ENCODE measurements at regions not wholly inside any gene's neighbourhood (a gene's known extent, or its start where the extent isn't known, plus 50 kb on each side); places are given as distances from the start of the nearest gene placed in this dataset.
"Not testable (repeated sequence)": the region's sequence is repeated elsewhere in the genome, so short reads cannot be mapped to it uniquely, and the experiment has no call there.

- DNase-seq, result no peak
Measured at GRCh38 chr4:138487670-138488069, 245.5 kb upstream of the SLC7A11 start.

- DNase-seq, result no peak
Measured at GRCh38 chr4:138487230-138487629, 245.1 kb upstream of the SLC7A11 start.

DNA sequence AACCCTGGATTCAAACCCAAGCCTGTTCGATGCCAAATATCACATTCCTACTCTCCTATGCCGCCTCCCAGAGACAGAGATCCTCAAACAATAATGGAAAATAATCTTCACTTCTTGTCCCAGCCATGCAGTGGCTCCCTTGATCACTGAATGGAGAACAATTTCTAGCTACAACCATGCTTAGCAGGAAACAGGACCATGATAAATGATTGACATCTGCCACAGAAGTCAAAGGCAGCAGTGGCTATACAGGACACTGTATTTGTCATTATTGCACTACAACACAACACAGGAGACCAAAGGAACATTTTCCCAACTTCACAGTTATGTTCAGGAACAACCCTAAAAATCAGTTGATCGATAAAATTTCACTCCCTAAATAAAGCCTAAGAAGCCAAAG, 243.3 kb upstream of the SLC7A11 start:
- DNase-seq, result no peak

- no peak for DNase-seq
Measured at GRCh38 chr4:138475116-138475515, 233.0 kb upstream of the SLC7A11 start.

DNA sequence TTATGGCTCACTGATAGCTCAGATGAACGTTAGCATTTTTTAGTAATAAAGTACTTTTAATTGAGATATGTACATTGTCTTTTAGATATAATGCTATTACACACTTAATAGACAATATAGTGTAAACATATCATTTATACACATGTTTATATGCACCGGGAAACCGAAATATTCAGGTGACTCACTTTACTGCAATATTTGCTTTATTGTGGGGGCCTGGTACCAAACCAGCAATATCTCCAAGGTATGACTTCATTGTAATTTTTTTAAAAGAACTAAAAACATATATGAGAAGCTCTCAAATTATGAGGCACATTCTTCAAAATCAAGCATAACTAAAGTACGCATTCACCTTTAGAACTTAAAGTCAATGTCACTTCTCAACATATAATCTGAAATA, 231.2 kb upstream of the SLC7A11 start:
- DNase-seq, result no peak

DNA sequence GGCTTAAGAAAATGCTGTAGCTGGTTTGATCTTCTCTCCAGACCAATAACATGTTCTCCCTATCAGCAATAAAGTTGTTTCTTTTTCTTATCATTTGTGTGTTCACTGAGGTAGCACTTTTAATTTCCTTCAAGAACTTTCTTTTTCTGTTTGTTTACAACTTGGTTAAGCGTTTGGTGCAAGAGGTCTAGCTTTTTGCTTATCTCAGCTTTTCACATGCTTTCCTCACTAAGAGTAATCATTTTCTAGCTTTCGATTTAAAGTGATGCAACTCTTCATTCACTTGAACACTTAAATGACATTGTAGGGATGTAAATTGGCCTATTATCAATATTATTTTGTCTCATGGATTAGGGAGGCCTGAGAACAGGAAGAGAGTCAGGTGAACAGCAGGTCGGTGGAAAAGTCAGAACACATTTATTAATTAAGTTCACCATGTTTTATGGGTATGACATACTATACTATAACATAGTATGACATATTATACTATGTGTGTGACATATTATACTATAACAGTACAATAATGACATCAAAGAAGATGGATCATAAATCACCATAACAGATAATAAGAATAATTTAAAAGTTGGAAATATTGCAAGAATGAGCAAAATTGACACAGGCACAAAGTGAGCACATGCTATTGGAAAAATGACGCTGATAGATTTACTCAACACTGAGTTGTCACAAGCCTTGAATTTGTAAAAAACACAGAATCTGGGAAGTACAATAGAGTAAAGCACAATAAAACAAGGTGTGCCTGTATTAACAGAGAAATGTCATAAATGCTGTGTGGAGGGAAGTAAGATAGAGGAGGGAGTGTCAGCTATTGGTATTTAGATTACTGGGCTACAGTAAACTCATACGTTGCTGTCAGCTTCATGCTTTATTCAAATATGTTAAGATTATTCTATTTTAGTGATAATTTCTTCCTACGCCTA, 218.6 kb upstream of the SLC7A11 start:
- DNase-seq, result no peak

DNA sequence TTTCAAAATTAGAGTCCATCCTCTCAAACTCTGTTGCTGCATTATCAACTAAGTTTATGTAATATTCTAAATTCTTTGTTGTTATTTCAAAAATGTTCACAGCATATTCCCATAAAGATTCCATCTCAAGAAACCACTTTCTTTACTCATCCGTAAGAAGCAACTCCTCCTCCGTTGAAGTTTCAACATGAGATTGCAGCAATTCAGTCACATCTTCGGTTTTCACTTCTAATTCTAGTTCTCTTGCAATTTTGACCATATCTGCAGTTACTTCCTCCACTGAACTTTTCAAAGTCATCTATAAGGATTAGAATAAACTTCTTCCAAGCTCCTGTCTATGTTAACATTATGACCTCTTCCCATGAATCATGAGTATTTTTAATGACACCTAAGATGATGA, 216.6 kb upstream of the SLC7A11 start:
- no peak for DNase-seq

- DNase-seq, result not testable (repeated sequence)
Measured at GRCh38 chr4:138456349-138456748, 214.2 kb upstream of the SLC7A11 start.

- DNase-seq, result no peak
Measured at GRCh38 chr4:138455097-138455496, 212.9 kb upstream of the SLC7A11 start.

DNA sequence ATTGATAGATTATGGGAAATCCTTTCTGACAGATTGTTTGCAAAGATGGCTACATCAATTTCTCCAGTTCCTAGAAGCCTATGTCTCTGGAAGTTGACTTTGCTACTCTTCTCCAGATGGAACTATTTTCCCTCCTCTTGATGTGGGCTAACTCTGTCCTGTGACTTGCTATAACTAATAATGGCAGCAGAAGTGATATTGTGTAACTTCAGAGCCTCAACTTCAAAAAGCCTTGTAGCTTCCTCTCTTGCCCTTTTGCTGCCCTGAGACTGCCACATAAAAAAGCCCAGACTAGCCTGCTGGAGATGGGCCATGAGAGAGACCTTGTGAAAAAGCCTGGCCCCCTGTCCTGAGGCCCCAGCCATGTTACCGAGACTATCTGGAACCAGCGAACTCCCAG, 210.7 kb upstream of the SLC7A11 start:
- no peak for DNase-seq

- DNase-seq, result no peak
Measured at GRCh38 chr4:138451276-138451663, 209.1 kb upstream of the SLC7A11 start.

- no peak for DNase-seq
Measured at GRCh38 chr4:138450546-138451275, 208.6 kb upstream of the SLC7A11 start.

DNA sequence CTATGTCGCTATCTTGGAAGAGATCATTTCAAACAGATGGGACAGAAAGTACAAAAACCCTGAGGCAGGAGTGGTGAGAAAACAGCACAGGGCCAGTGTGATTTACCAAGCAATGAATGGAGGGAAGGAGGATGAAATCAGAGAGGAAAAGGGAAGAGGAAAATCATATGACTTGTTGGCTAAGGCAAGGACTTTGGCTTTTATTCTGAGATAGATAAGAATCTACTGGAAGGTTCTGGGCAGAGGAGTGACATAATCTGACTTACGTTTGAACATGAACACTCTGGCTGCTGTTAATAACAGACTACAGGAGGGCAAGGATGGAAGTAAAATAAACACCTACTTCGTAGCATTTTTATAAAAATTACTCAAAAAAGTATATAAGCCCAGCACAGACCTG, 207.8 kb upstream of the SLC7A11 start:
- no peak for DNase-seq

DNA sequence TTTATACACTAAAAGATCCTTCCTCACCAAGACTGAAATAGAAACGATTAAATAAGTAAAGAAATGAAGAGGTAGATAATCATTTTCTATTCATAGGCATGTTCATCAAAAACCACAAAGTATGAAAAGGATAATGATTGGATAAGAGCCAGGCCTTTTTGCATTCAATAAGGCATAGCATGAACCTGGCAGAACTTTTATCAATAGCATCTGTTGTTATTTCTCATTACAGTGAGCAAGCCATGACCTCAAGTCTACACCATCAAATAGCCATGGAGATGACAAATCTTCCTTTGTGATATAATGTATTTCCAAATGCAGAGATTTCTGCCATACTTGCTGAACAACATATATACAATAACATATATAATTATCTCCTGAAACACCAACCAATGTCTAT, 206.0 kb upstream of the SLC7A11 start:
- DNase-seq, result no peak

DNA sequence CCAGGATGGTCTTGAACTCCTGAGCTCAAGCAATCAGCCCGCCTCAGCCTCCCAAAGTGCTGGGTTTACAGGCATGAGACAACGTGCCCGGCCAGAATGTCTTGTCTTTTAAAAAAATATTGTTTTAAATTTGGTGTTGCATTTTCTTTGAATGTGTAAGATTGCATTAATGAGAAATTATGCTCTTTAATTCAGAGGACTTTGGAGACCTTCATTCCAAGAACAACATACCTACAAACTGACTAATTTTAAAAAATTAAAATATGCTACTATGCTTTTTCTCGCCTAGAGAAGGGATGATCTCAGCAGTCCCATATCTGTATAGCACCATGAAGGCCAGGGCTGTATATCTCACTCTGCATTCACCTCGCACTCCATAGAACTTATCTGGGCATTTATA, 204.3 kb upstream of the SLC7A11 start:
- no peak for DNase-seq

DNA sequence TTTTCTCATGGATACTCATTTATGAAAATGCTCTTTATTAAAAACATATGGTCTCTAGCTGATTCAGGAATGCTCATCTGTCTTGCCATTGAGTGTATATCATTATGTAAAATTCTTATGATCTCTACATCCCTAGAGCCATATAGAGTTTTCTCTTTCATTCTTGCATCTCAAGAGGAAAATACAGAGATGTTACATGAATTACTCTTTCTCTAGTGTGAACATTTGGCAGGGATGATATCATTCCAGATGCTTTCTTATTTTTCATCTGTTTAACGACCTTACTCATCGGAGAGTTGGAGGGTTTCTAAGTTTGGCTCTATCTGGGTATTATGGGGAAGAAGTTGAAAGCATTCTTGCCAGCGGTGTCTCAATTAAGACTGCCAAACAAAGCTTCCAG, 202.9 kb upstream of the SLC7A11 start:
- DNase-seq, result no peak

GRCh38 chr4:138444260-138444659, 202.1 kb upstream of the SLC7A11 start:
- no peak for DNase-seq

DNA sequence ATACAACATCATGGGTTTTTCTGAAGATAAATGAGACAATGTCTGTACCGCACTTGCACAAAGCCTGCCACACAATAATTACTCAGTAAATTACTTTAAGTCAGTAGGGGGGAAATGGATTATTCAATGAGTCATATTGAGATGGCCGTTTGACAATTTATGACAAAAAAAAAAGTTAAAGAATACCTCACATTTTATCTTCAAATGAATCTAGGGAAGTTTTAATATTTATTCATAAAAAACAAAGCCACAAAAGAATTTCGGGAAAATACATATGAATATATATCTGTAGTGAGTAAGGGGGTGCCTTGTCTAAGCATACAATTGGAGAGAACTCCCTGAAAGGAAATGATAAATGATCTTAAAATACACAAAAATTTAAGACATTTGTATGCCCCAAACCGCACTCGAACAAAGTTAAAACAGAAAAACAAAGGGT, 197.0 kb upstream of the SLC7A11 start:
- no peak for DNase-seq

DNA sequence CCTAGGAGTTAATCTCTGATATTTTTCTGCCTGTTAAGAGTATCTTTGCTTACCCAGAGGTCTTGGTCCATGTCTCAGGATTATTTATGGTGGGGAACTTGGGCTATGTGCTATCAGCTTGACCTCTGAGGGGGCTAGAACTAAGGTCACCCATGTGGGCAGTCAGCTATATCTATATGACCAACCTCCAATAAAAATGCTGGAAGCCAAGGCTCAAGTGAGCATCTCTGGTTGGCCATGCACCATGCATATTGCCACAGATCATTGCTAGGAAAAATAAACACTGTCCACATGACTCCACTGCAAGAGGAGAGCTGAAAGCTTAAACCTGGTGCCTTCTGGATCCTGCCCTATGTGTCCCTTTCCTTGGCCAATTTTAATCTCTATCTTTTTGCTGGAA, 196.5 kb upstream of the SLC7A11 start:
- no peak for DNase-seq

- no peak for DNase-seq
Measured at GRCh38 chr4:138437263-138437851, 195.2 kb upstream of the SLC7A11 start.

DNA sequence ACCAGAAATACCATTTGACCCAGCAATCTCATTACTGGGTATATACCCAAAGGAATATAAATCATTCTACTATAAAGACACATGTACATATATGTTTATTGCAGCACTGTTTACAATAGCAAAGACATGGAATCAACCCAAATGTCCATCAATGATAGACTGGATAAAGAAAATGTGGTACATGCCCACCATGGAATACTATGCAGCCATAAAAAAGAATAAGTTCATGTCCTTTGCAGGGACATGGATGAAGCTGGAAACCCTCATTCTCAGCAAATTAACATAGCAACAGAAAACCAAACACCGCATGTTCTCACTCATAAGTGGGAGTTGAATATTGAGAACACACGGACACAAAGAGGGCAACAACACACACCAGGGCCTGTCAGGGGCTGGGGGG, 193.6 kb upstream of the SLC7A11 start:
- not testable (repeated sequence) for DNase-seq

GRCh38 chr4:138435046-138435445, 192.9 kb upstream of the SLC7A11 start:
- not testable (repeated sequence) for DNase-seq

DNA sequence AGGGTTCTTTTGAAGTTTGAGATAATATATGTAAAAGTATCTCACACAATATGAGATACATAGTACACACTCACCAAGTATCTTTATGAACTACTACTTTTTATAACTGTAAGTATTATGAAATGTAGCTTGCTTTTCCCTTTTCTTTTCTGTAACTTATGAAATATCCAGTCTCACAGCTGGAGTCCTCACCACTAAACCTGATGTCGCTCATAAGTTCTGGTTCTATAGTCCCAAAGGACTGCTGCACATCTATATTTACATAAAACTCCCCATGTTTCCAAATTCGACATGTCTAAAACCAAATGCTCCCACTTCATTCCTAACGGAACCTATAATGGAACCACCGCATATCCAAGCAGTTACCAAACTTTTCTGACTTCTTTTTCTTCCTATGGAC, 186.5 kb upstream of the SLC7A11 start:
- DNase-seq, result no peak

DNA sequence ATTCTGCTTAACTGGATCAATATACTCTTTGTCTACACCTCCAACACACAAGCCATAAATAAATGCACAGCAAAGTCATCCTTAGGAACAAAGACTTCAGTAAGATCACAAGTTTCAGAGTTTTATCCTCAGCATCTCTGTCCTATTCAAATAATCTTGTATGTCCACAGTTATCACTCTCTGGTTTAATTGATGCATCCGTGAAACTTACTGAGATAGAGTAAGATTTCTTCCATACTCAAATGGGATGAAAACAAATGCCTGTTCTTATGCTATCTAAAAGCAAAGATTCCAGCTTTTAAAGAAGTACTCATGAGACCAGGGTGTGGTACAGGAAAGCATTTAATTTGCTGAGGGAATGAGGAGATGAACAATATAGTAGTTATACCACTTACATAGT, 184.6 kb upstream of the SLC7A11 start:
- DNase-seq, result no peak

Data from activated CD4-positive, CD25-positive, alpha-beta regulatory T cell (primary cell).